OCI-LY1 (cell line): ENCODE measurements at regions not wholly inside any gene's neighbourhood (a gene's known extent, or its start where the extent isn't known, plus 50 kb on each side); places are given as distances from the start of the nearest gene placed in this dataset.

Experiments
- CTCF ChIP-seq: fragments of 200-600 bp; sonication (generic), shearing (Covaris generic); IDR thresholded peaks from 2 replicates; pipeline ENCODE4 v1.5.1; 2017; ENCODE audit warnings: mild to moderate bottlenecking, antibody characterized with exemption, low read length, moderate library complexity, mixed read lengths
- EZH2 ChIP-seq: fragments of 200-600 bp; sonication (generic), shearing (Covaris generic); IDR thresholded peaks from 2 replicates; pipeline ENCODE4 v1.8.0; 2017; ENCODE audit warnings: borderline replicate concordance, mixed run types, mild to moderate bottlenecking, antibody characterized with exemption, low read length, moderate library complexity, mixed read lengths

DNA sequence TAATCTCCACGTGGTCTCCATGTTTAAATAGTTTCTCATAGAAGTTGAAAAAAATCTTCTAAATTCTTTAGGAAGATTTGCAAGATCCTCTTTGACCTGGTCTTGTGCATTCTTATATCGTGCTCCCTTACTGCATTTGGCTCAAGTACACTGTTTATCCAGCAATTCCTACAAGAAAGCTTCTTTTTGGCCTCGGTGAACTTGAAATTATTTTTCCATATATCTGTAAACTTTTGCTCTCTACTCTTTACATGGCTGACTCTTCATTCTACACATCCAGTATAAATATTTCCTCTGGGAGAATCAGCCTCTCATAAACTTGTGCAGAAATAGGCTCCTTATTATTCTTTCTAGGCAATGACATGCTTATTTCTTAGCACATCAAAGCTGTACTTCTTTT is 1457.9 kb upstream of the PRR20A start:
- TF ChIP-seq CTCF (no peak), EZH2 (no peak)
